B cell (primary cell): ENCODE measurements at regions not wholly inside any gene's neighbourhood (a gene's known extent, or its start where the extent isn't known, plus 50 kb on each side); places are given as distances from the start of the nearest gene placed in this dataset.

Experiments used
- ATAC-seq: fragments of 200-7000 bp; cut with Tn5 transposase; one replicate; pipeline ENCODE4 v1.10.0; 2021; ENCODE audit warnings: low read depth, mild to moderate bottlenecking, moderate number of reproducible peaks, moderate library complexity
- CTCF ChIA-PET: fragments of 350-600 bp; sonication (Branson Sonifier 250); formaldehyde crosslinking; loops from one replicate; lab custom pipeline; 2021; ENCODE audit warnings: antibody characterized with exemption, inconsistent platforms; lab: Charles Lee
- POLR2A ChIA-PET: fragments of 350-600 bp; sonication (Branson Sonifier 250); formaldehyde crosslinking; loops from one replicate; lab custom pipeline; 2021; ENCODE audit warnings: antibody characterized with exemption; lab: Charles Lee
- DNase-seq: peaks from one replicate; pipeline ENCODE4 v3.0.0; 2013
- H2AFZ ChIP-seq: 2 replicates; pipeline ENCODE4 v1.6.1; 2012; ENCODE audit warnings: mild to moderate bottlenecking, low read depth, low read length; ENCODE audit not compliant: insufficient read depth, poor library complexity, severe bottlenecking
- H3K27ac ChIP-seq, 2 donors: 1 replicate in 1 of 2; 2 replicates in 1 of 2; pipeline ENCODE4 v1.5.1; 2012 to 2013; ENCODE audit warnings: low read length in 2 of 2, mild to moderate bottlenecking in 2 of 2, moderate library complexity in 1 of 2
- H3K27me3 ChIP-seq, 4 experiments: fragments of 200-600 bp in 1 of 4; sonication (generic) in 1 of 4; replicated peaks in 1 of 4; 1 replicate in 2 of 4; 2 replicates in 2 of 4; pipeline versions ENCODE4 v1.6.1 to v1.7.0; 2013 to 2016; ENCODE audit warnings: low read length in 3 of 4, mild to moderate bottlenecking in 2 of 4, mixed read lengths in 1 of 4, moderate library complexity in 1 of 4; ENCODE audit not compliant: insufficient read depth in 4 of 4, control insufficient read depth in 3 of 4; ENCODE audit errors: control extremely low read depth in 1 of 4
- H3K36me3 ChIP-seq, 2 experiments: replicated peaks in 1 of 2; 1 replicate in 1 of 2; 2 replicates in 1 of 2; pipeline versions ENCODE4 v1.6.1 to v1.7.1; 2013; ENCODE audit warnings: low read length in 1 of 2; ENCODE audit not compliant: insufficient read depth in 2 of 2, control insufficient read depth in 1 of 2; ENCODE audit errors: control extremely low read depth in 1 of 2, extremely low read depth in 1 of 2
- H3K4me1 ChIP-seq, 2 donors: fragments of 200-600 bp in 1 of 2; sonication (generic) in 1 of 2; 1 replicate in 1 of 2; 2 replicates in 1 of 2; pipeline versions ENCODE4 v1.5.1 to v1.6.1; 2013 to 2017; ENCODE audit warnings: low read length in 2 of 2; ENCODE audit not compliant: control insufficient read depth in 2 of 2, insufficient read depth in 2 of 2
- H3K4me2 ChIP-seq: replicated peaks from 2 replicates; pipeline ENCODE3; 2012; ENCODE audit warnings: mild to moderate bottlenecking, low read depth, low read length; ENCODE audit not compliant: poor library complexity, severe bottlenecking
- H3K4me3 ChIP-seq, 5 experiments: fragments of 200-600 bp in 1 of 5; sonication (generic) in 1 of 5; 1 replicate in 3 of 5; 2 replicates in 2 of 5; pipeline versions ENCODE4 v1.5.1 to v1.7.0; 2011 to 2016; ENCODE audit warnings: low read length in 4 of 5, mild to moderate bottlenecking in 4 of 5, low read depth in 2 of 5, control low read depth in 1 of 5, moderate library complexity in 1 of 5; ENCODE audit not compliant: insufficient read depth in 1 of 5; ENCODE audit errors: control extremely low read depth in 1 of 5, extremely low read depth in 1 of 5
- H3K79me2 ChIP-seq: fragments of 200-600 bp; sonication (generic); one replicate; pipeline ENCODE4 v1.6.0; 2016; ENCODE audit warnings: low read length; ENCODE audit not compliant: control insufficient read depth, insufficient read depth
- H3K9ac ChIP-seq: fragments of 200-600 bp; sonication (generic); 2 replicates; pipeline ENCODE4 v1.6.1; 2017; ENCODE audit warnings: mild to moderate bottlenecking, low read length, moderate library complexity
- H3K9me3 ChIP-seq, 3 donors: one replicate each; pipeline versions ENCODE4 v1.6.1 to v1.7.1; 2013; ENCODE audit warnings: low read length in 2 of 3; ENCODE audit not compliant: control insufficient read depth in 2 of 3, insufficient read depth in 1 of 3; ENCODE audit errors: control extremely low read depth in 1 of 3
- H4K20me1 ChIP-seq: 2 replicates; pipeline ENCODE4 v1.6.0; 2012; ENCODE audit warnings: mild to moderate bottlenecking, low read length; ENCODE audit not compliant: insufficient read depth, control insufficient read depth, poor library complexity, severe bottlenecking
- H3K27ac Mint-ChIP-seq: one replicate; pipeline ENCODE4 v1.8.0; 2021; ENCODE audit warnings: mixed read lengths
- H3K27me3 Mint-ChIP-seq: one replicate; pipeline ENCODE4 v1.8.0; 2021; ENCODE audit warnings: mixed read lengths
- H3K4me1 Mint-ChIP-seq: one replicate; pipeline ENCODE4 v1.8.0; 2021; ENCODE audit warnings: mixed read lengths
- H3K4me3 Mint-ChIP-seq: one replicate; pipeline ENCODE4 v1.8.0; 2021; ENCODE audit warnings: mixed read lengths
- H3K9me3 Mint-ChIP-seq: one replicate; pipeline ENCODE4 v1.8.0; 2022; ENCODE audit warnings: mixed read lengths; ENCODE audit not compliant: insufficient read depth
- EZH2 ChIP-seq: IDR thresholded peaks from 2 replicates; pipeline ENCODE4 v1.6.1; 2012; ENCODE audit warnings: borderline replicate concordance, low read depth, mild to moderate bottlenecking, moderate library complexity, low read length; ENCODE audit not compliant: insufficient read depth, poor library complexity, severe bottlenecking
- WGBS: methylation state at CpG from one replicate; pipeline ENCODE4 v1.1.5; 2013; ENCODE audit warnings: missing lambda C conversion rate; ENCODE audit not compliant: insufficient coverage; 5-methylcytosine and 5-hydroxymethylcytosine counted together
- intact Hi-C: fragments of 100-400 bp; cut with micrococcal nuclease; formaldehyde crosslinking; loops from one replicate; pipeline ENCODE4 v1.10.0; 2022
- TF ChIP-seq, protein P1 (sequence below): fragments of 200-600 bp; IDR thresholded peaks from one replicate; pipeline ENCODE4 v1.8.0; 2022; ENCODE audit warnings: antibody characterized with exemption, mild to moderate bottlenecking

DNA sequence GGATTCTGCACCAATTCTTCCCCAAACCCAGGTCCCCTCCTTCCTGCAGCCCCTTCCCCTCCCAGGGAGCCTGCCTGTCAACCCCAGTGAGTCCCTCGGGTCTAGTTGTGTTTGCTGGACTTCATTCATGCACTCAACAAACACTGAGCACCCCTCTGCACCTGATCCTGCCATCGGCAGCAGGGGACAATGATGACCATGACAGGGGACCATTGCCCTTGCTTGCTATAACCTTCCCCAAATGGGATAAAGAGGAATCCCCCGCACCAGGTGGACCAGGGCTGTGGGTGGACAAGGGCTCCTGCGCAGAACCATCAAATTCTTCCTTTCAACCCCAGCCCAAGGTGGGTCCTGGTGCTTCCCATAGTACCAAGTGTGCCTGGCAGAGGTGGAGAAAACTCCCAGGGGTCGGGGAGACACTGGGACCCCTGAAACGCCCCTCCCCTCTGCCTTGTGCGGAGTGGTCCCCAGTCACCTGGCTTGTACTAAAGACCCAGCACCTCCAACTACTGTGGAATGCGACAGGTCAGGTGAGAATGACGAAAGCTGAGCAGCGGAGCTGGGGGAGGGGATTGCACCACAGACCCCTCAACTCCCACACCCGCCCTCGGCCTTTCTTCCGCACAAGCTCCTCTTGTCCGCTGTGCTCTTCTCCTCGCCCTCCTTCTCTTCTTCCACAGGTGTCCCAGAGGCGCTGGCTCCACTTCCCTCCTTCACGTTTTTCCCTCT, 119.9 kb upstream of the ZNF217 start:
- no peak overlapping the region for H3K9ac ChIP-seq
- H3K4me3 ChIP-seq = no peak overlapping the region
- no peaks in the 10 kb centered on the region for H4K20me1 ChIP-seq
- WGBS = 96% methylated on average over 16 of the region's 17 CpGs
- no peaks in the 10 kb centered on the region for H3K9me3 ChIP-seq
- ATAC-seq = no peak
- H3K79me2 ChIP-seq = no peaks in the 10 kb centered on the region
- H3K4me1 Mint-ChIP-seq = peaks cover 28% of the 10 kb centered on the region
- H3K4me1 ChIP-seq = peaks cover 20 to 44% of the 10 kb centered on the region in 2 donors
- H3K27ac Mint-ChIP-seq = peak overlapping the region; percentile 15
- H3K27me3 ChIP-seq = no peaks in the 10 kb centered on the region
- no peak overlapping the region for H3K4me3 Mint-ChIP-seq
- H3K4me2 ChIP-seq = no peak overlapping the region
- DNase-seq = no peak
- H3K27ac ChIP-seq = no peak overlapping the region
- CTCF ChIA-PET = interaction anchor here (0.7 kb wide), 2 partner anchors 183 to 196 kb away, joined by 4 to 5 read pairs; no protein-coding TSS in a partner anchor
- POLR2A ChIA-PET = no interaction called here
- intact Hi-C loops = no loop called here
- H3K36me3 ChIP-seq = no peaks in the 10 kb centered on the region
- H3K27me3 Mint-ChIP-seq = no peaks in the 10 kb centered on the region
- no peaks in the 10 kb centered on the region for H3K9me3 Mint-ChIP-seq
- TF ChIP-seq, protein P1, sequence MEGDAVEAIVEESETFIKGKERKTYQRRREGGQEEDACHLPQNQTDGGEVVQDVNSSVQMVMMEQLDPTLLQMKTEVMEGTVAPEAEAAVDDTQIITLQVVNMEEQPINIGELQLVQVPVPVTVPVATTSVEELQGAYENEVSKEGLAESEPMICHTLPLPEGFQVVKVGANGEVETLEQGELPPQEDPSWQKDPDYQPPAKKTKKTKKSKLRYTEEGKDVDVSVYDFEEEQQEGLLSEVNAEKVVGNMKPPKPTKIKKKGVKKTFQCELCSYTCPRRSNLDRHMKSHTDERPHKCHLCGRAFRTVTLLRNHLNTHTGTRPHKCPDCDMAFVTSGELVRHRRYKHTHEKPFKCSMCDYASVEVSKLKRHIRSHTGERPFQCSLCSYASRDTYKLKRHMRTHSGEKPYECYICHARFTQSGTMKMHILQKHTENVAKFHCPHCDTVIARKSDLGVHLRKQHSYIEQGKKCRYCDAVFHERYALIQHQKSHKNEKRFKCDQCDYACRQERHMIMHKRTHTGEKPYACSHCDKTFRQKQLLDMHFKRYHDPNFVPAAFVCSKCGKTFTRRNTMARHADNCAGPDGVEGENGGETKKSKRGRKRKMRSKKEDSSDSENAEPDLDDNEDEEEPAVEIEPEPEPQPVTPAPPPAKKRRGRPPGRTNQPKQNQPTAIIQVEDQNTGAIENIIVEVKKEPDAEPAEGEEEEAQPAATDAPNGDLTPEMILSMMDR = no peak
- no peak overlapping the region for H2AFZ ChIP-seq

DNA sequence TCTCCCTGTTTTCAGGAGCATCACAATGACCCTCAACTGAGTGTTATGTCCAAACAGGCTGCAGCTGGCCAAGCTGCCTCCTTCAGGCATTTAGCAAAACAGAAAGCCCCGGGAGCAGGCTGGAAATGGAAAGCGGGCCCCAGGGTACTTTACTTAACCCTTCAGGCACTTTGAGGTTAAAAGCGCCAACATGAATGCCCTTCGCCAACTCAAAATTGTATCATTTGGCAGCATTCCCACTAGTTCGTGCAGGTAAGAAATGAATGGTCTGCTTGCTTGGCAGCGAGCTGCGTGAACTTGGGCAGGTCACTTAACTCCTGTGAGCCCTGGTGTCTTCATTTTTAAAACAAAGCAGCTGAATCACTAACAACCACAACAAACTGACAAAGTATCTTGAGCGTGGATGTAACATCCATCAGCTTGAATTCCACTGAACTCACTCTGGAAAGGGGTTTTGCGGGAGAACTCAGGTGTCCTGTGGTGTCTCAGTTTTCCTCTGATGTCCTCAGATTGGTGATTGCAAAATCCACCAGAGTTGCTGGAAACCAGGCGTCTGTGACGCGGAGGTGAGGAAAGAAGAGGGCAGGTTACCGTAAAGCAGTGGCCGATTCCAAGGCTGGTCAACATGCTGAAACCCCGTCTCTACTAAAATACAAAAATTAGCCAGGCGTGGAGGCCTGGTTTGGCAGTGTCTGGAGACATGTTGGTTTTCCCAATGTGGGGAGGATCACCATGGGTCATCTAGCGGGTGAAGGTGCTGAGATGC, 118.8 kb upstream of the ZNF217 start:
- Histone ChIP-seq H3K79me2 (no peaks in the 10 kb centered on the region), H3K9ac (no peak overlapping the region), H3K4me3 (no peak overlapping the region), H2AFZ (no peak overlapping the region), H3K27ac (no peak overlapping the region), H3K27me3 (no peaks in the 10 kb centered on the region), H3K9me3 (no peaks in the 10 kb centered on the region), H4K20me1 (no peaks in the 10 kb centered on the region), H3K4me1 (peaks cover 30 to 55% of the 10 kb centered on the region in 2 donors), H3K4me2 (no peak overlapping the region), H3K36me3 (no peaks in the 10 kb centered on the region)
- TF ChIP-seq, protein P1 = no peak
- no peak for TF ChIP-seq EZH2
- DNase-seq = no peak
- WGBS = 85% methylated on average over 10 of the region's 17 CpGs
- ATAC-seq = no peak
- POLR2A ChIA-PET = no interaction called here
- H3K27me3 Mint-ChIP-seq = no peaks in the 10 kb centered on the region
- H3K4me1 Mint-ChIP-seq = peaks cover 39% of the 10 kb centered on the region
- H3K4me3 Mint-ChIP-seq = no peak overlapping the region
- CTCF ChIA-PET = no interaction called here
- H3K9me3 Mint-ChIP-seq = no peaks in the 10 kb centered on the region
- intact Hi-C loops = no loop called here
- H3K27ac Mint-ChIP-seq = no peak overlapping the region
